ENCODE measurements at regions not wholly inside any gene's neighbourhood (a gene's known extent, or its start where the extent isn't known, plus 50 kb on each side); places are given as distances from the start of the nearest gene placed in this dataset.

DNA sequence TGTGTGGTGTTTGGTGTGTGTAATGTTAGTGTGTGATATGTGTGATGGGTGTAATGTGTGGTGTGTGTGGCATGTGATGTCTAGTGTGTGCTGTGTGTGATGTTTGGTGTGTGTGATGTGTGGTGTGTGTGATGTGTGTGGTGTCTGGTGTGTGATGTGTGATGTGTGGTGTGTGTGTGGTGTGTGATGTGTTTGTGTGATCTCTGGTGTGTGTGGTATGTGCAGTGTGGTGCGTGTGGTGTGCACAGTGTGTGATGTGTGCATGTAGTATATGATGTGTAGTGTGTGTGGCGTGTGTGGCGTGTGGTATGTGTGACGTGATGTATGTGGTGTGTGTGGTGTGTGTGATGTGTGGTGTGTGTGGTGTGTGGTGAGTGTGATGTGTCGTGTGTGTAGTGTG lies 150.3 kb downstream of the TMEM18 start:
- Histone ChIP-seq H3K27ac (ENCODE audit: insufficient read depth, low read depth, low read length) (no peak overlapping the region), H3K9ac (replicated peaks; ENCODE audit: extremely low read depth, insufficient read depth, low read length) (no peak overlapping the region), H3K9me3 (replicated peaks; ENCODE audit: control insufficient read depth, insufficient read depth, low read length) (peaks cover 4% of the 10 kb centered on the region), H3K36me3 (ENCODE audit: control insufficient read depth in 2 of 2, extremely low read depth in 1 of 2, insufficient read depth in 2 of 2, low read length in 2 of 2) (no peaks in the 10 kb centered on the region), H2AFZ (ENCODE audit: low read depth, low read length) (no peak overlapping the region), H3K79me2 (ENCODE audit: control insufficient read depth, insufficient read depth, low read length) (no peaks in the 10 kb centered on the region), H3K4me1 (ENCODE audit: control insufficient read depth, extremely low read depth, insufficient read depth, low read length) (no peaks in the 10 kb centered on the region), H3K27me3 (ENCODE audit: control insufficient read depth in 2 of 2, insufficient read depth in 2 of 2, low read length in 2 of 2) (no peaks in the 10 kb centered on the region), H3K4me2 (ENCODE audit: insufficient read depth, low read length) (no peak overlapping the region), H3K4me3 (replicated peaks in 1 of 3; ENCODE audit: insufficient read depth in 1 of 3, low read depth in 1 of 3, low read length in 3 of 3) (no peak overlapping the region), H3K9me1 (replicated peaks; ENCODE audit: control insufficient read depth, extremely low read depth, insufficient read depth, low read length) (no peaks in the 10 kb centered on the region), H4K20me1 (replicated peaks; ENCODE audit: control insufficient read depth, extremely low read depth, insufficient read depth, low read length) (no peaks in the 10 kb centered on the region)
- TF ChIP-seq POLR2AphosphoS5 (IDR thresholded peaks at IDR 0.05; ENCODE audit: insufficient read depth, low read depth, low read length) (no peak), EZH2 (IDR thresholded peaks at IDR 0.05; ENCODE audit: borderline replicate concordance, low read depth, low read length, severe bottlenecking) (no peak), JUN (IDR thresholded peaks at IDR 0.05; ENCODE audit: borderline replicate concordance, insufficient read depth, insufficient read length, low read depth) (no peak)
- TF ChIP-seq, protein P1, sequence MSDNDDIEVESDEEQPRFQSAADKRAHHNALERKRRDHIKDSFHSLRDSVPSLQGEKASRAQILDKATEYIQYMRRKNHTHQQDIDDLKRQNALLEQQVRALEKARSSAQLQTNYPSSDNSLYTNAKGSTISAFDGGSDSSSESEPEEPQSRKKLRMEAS (IDR thresholded peaks at IDR 0.05; ENCODE audit: insufficient read depth, insufficient read length) = no peak
- TF ChIP-seq, protein P2, sequence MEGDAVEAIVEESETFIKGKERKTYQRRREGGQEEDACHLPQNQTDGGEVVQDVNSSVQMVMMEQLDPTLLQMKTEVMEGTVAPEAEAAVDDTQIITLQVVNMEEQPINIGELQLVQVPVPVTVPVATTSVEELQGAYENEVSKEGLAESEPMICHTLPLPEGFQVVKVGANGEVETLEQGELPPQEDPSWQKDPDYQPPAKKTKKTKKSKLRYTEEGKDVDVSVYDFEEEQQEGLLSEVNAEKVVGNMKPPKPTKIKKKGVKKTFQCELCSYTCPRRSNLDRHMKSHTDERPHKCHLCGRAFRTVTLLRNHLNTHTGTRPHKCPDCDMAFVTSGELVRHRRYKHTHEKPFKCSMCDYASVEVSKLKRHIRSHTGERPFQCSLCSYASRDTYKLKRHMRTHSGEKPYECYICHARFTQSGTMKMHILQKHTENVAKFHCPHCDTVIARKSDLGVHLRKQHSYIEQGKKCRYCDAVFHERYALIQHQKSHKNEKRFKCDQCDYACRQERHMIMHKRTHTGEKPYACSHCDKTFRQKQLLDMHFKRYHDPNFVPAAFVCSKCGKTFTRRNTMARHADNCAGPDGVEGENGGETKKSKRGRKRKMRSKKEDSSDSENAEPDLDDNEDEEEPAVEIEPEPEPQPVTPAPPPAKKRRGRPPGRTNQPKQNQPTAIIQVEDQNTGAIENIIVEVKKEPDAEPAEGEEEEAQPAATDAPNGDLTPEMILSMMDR (IDR thresholded peaks at IDR 0.05; ENCODE audit: extremely low read depth in 1 of 2, insufficient read depth in 1 of 2, low read depth in 1 of 2, low read length in 2 of 2) = no peak
- dilution Hi-C loops (cut with MboI; ENCODE audit: extremely low pct_ligation_motif_present, low sequenced_read_pairs) = no loop called here
- CTCF ChIA-PET = no interaction called here
- intact Hi-C loops (cut with micrococcal nuclease) = no loop called here
- BruUV-seq (replicated peaks) = no TSS peak
- DNase-seq (ENCODE audit: low read depth, low spot score) (no peak), FAIRE-seq (no peak)
- POLR2A ChIA-PET = no interaction called here

- Histone ChIP-seq H3K36me3 (ENCODE audit: control insufficient read depth in 2 of 2, extremely low read depth in 1 of 2, insufficient read depth in 2 of 2, low read length in 2 of 2) (no peaks in the 10 kb centered on the region), H3K27me3 (ENCODE audit: control insufficient read depth in 2 of 2, insufficient read depth in 2 of 2, low read length in 2 of 2) (no peaks in the 10 kb centered on the region), H3K79me2 (ENCODE audit: control insufficient read depth, insufficient read depth, low read length) (no peaks in the 10 kb centered on the region), H3K9me3 (replicated peaks; ENCODE audit: control insufficient read depth, insufficient read depth, low read length) (peaks cover 6% of the 10 kb centered on the region), H3K9me1 (replicated peaks; ENCODE audit: control insufficient read depth, extremely low read depth, insufficient read depth, low read length) (no peaks in the 10 kb centered on the region), H3K27ac (ENCODE audit: insufficient read depth, low read depth, low read length) (no peak overlapping the region), H3K9ac (replicated peaks; ENCODE audit: extremely low read depth, insufficient read depth, low read length) (no peak overlapping the region), H3K4me3 (replicated peaks in 1 of 3; ENCODE audit: insufficient read depth in 1 of 3, low read depth in 1 of 3, low read length in 3 of 3) (no peak overlapping the region), H3K4me1 (ENCODE audit: control insufficient read depth, extremely low read depth, insufficient read depth, low read length) (no peaks in the 10 kb centered on the region), H4K20me1 (replicated peaks; ENCODE audit: control insufficient read depth, extremely low read depth, insufficient read depth, low read length) (no peaks in the 10 kb centered on the region), H2AFZ (ENCODE audit: low read depth, low read length) (no peak overlapping the region), H3K4me2 (ENCODE audit: insufficient read depth, low read length) (no peak overlapping the region)
- TF ChIP-seq GATA2 (IDR thresholded peaks at IDR 0.05; ENCODE audit: insufficient read depth, insufficient read length, low read depth, low read length) (no peak), MYC (IDR thresholded peaks at IDR 0.05; ENCODE audit: low read depth, low read length) (no peak), POLR2AphosphoS5 (IDR thresholded peaks at IDR 0.05; ENCODE audit: insufficient read depth, low read depth, low read length) (no peak), EZH2 (IDR thresholded peaks at IDR 0.05; ENCODE audit: borderline replicate concordance, low read depth, low read length, severe bottlenecking) (no peak), JUN (IDR thresholded peaks at IDR 0.05; ENCODE audit: borderline replicate concordance, insufficient read depth, insufficient read length, low read depth) (no peak), FOS (IDR thresholded peaks at IDR 0.05; ENCODE audit: borderline replicate concordance, insufficient read depth, low read length) (no peak)
- TF ChIP-seq, protein P1 (IDR thresholded peaks at IDR 0.05; ENCODE audit: insufficient read depth, insufficient read length) = no peak
- TF ChIP-seq, protein P2 (IDR thresholded peaks at IDR 0.05; ENCODE audit: extremely low read depth in 1 of 2, insufficient read depth in 1 of 2, low read depth in 1 of 2, low read length in 2 of 2) = no peak
- CTCF ChIA-PET = no interaction called here
- intact Hi-C loops (cut with micrococcal nuclease) (no loop called here), dilution Hi-C loops (cut with MboI; ENCODE audit: extremely low pct_ligation_motif_present, low sequenced_read_pairs) (no loop called here)
- no peak for DNase-seq (ENCODE audit: low read depth, low spot score)
- BruUV-seq (replicated peaks) = no TSS peak
- FAIRE-seq = no peak
- POLR2A ChIA-PET = no interaction called here
These were observed 151.6 kb downstream of the TMEM18 start for GRCh38 chr2:525611-526010.

Data from endothelial cell of umbilical vein (primary cell).